DND-41 (cell line): ENCODE measurements at regions not wholly inside any gene's neighbourhood (a gene's known extent, or its start where the extent isn't known, plus 50 kb on each side); places are given as distances from the start of the nearest gene placed in this dataset.

Source experiments
- ATAC-seq: fragments of 200-7000 bp; cut with Tn5 transposase; 3 replicates; pipeline ENCODE4 v1.9.1; 2021; ENCODE audit warnings: low read depth; ENCODE audit not compliant: insufficient read depth
- DNase-seq: peaks from one replicate; pipeline ENCODE4 v3.0.0-alpha.2; 2020
- H2AFZ ChIP-seq: 2 replicates; pipeline ENCODE4 v1.6.0; 2012; ENCODE audit warnings: low read depth, low read length
- H3K27ac ChIP-seq: 2 replicates; pipeline ENCODE4 v1.5.1; 2012; ENCODE audit warnings: low read length, inconsistent platforms
- H3K27me3 ChIP-seq: fragments of 200-600 bp; sonication (generic); 2 replicates; pipeline ENCODE4 v1.6.0; 2012; ENCODE audit warnings: low read length, mild to moderate bottlenecking, inconsistent platforms; ENCODE audit not compliant: insufficient read depth, poor library complexity
- H3K36me3 ChIP-seq: 2 replicates; pipeline ENCODE4 v1.5.1; 2012; ENCODE audit warnings: low read length, inconsistent platforms; ENCODE audit not compliant: insufficient read depth
- H3K4me1 ChIP-seq: 2 replicates; pipeline ENCODE4 v1.5.1; 2012; ENCODE audit warnings: mild to moderate bottlenecking, low read length; ENCODE audit not compliant: insufficient read depth
- H3K4me2 ChIP-seq: 2 replicates; pipeline ENCODE4 v1.6.0; 2012; ENCODE audit warnings: mild to moderate bottlenecking, moderate library complexity, low read length, inconsistent platforms; ENCODE audit not compliant: insufficient read depth
- H3K4me3 ChIP-seq, 2 experiments: fragments of 200-600 bp in 1 of 2; shearing (Covaris generic) in 1 of 2; 2 replicates each; pipeline ENCODE4 v1.5.1; 2012 to 2016; ENCODE audit warnings: inconsistent platforms in 2 of 2, low read length in 2 of 2, mild to moderate bottlenecking in 2 of 2, low read depth in 1 of 2, moderate library complexity in 1 of 2
- H3K79me2 ChIP-seq: 2 replicates; pipeline ENCODE4 v1.6.0; 2012; ENCODE audit warnings: low read length, inconsistent platforms; ENCODE audit not compliant: insufficient read depth
- H3K9ac ChIP-seq: 2 replicates; pipeline ENCODE4 v1.6.0; 2012; ENCODE audit warnings: low read depth, mild to moderate bottlenecking, inconsistent platforms, low read length, moderate library complexity
- H3K9me3 ChIP-seq: 2 replicates; pipeline ENCODE4 v1.5.1; 2012; ENCODE audit warnings: low read length, moderate library complexity, mild to moderate bottlenecking, inconsistent platforms; ENCODE audit not compliant: insufficient read depth, severe bottlenecking
- H4K20me1 ChIP-seq: 2 replicates; pipeline ENCODE4 v1.6.0; 2012; ENCODE audit warnings: low read length; ENCODE audit not compliant: insufficient read depth
- EZH2 ChIP-seq: IDR thresholded peaks from 3 replicates; pipeline ENCODE4 v1.6.1; 2012; ENCODE audit warnings: borderline replicate concordance, low read depth, mild to moderate bottlenecking, moderate library complexity, low read length, inconsistent platforms; ENCODE audit not compliant: severe bottlenecking
- TF ChIP-seq, protein P1 (sequence below): IDR thresholded peaks from 2 replicates; pipeline ENCODE4 v1.5.1; 2012; ENCODE audit warnings: borderline replicate concordance, low read length, moderate library complexity, mild to moderate bottlenecking; ENCODE audit not compliant: poor library complexity, severe bottlenecking; ENCODE audit errors: extremely low read depth

DNA sequence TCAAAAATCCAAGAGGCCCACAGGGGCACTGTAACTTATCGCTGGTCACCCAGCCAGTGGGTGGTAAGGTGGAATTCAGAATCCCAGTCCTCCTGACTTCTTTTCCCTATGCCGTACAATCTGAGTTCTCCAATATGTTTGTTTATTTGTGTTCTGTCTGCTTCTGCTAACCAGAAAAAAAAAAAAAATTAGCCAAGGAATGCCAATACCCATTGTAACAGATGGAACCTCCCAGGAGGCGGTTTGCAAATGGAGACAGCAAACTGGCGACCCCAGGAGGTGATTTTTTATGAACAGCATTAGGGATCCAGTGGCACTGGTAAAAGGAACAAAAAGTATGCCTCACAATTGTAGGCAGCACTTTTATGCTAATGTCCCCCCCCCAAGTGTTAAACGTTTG, 189.0 kb upstream of the FGGY start:
- TF ChIP-seq, protein P1, sequence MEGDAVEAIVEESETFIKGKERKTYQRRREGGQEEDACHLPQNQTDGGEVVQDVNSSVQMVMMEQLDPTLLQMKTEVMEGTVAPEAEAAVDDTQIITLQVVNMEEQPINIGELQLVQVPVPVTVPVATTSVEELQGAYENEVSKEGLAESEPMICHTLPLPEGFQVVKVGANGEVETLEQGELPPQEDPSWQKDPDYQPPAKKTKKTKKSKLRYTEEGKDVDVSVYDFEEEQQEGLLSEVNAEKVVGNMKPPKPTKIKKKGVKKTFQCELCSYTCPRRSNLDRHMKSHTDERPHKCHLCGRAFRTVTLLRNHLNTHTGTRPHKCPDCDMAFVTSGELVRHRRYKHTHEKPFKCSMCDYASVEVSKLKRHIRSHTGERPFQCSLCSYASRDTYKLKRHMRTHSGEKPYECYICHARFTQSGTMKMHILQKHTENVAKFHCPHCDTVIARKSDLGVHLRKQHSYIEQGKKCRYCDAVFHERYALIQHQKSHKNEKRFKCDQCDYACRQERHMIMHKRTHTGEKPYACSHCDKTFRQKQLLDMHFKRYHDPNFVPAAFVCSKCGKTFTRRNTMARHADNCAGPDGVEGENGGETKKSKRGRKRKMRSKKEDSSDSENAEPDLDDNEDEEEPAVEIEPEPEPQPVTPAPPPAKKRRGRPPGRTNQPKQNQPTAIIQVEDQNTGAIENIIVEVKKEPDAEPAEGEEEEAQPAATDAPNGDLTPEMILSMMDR: no peak
- no peak for TF ChIP-seq EZH2
- ATAC-seq (no peak), DNase-seq (no peak)
- Histone ChIP-seq H3K36me3 (no peaks in the 10 kb centered on the region), H3K4me2 (no peak overlapping the region), H3K4me3 (no peak overlapping the region), H4K20me1 (no peaks in the 10 kb centered on the region), H3K27me3 (no peaks in the 10 kb centered on the region), H3K27ac (no peak overlapping the region), H3K9ac (no peak overlapping the region), H3K79me2 (no peaks in the 10 kb centered on the region), H3K4me1 (no peaks in the 10 kb centered on the region), H3K9me3 (no peaks in the 10 kb centered on the region), H2AFZ (no peak overlapping the region)

DNA sequence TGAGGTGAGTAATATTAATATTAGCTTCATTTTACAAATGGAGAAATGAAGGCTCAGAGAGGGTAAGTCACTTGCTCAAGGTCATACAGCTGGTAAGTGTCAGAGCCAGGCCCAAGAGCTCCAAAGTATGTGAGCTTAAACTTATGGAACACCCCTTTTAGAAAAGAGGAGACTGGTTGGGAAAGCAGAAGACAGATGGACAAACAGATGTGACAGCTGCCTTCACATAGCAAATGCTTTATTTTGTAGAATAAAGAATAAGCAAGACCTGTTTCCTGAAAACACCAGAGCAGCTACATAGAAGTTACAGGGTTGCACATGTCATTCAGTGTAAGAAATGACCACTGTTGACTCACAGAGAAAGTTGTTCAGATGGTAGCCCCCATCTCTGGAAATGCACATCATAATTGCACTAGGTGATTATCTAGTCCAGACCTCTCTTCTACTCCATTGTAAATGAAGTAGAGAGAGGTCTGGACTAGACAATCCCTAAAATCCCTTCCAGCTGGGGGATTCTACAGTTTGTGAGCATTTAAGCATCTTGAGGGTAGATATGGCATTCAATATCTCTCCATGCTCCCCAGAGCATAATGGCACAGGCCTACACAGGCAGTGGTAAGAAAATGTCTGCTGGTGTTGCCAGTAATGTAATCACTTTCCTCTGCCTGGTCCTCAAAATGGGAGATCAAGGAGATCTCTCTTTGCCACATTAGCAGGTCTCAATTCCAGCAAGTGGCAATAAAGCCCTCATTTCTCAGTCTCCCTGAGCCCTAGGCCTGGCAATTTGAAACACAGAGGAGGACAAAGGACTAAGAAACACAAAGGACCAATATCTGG, 188.2 kb upstream of the FGGY start:
- Histone ChIP-seq H3K27ac (no peak overlapping the region), H3K4me1 (no peaks in the 10 kb centered on the region), H4K20me1 (no peaks in the 10 kb centered on the region), H3K9ac (no peak overlapping the region), H3K79me2 (no peaks in the 10 kb centered on the region), H3K4me2 (no peak overlapping the region), H3K9me3 (no peaks in the 10 kb centered on the region), H3K36me3 (no peaks in the 10 kb centered on the region), H3K27me3 (no peaks in the 10 kb centered on the region), H2AFZ (peak overlapping the region; percentile 15; the same call in 1 of the 2 replicates), H3K4me3 (no peak overlapping the region)
- ATAC-seq (no peak), DNase-seq (no peak)
- TF ChIP-seq, protein P1: no peak
- no peak for TF ChIP-seq EZH2

DNA sequence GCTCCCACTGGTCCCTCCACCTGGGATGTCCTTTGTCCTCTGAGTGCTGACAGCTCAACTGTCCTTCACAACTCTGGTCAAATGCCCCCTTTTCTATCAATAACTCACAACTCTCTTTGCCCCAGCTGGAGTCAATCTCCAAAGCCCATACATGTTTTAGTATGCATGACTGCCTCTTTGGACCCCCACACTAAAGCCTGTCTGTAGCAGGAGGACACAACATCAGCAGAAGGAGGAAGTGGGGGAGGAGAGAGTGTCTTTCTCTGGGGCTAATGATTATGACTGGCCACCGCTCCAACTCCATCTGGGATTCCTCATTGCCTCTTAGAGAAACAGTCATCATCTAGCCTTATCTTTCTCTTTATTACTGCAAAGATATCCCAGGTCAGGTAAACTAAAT, 186.6 kb upstream of the FGGY start:
- no peaks in the 10 kb centered on the region for H3K79me2 ChIP-seq

More for the DNA sequence above, 186.6 kb upstream of the FGGY start:
- Histone ChIP-seq H3K27ac (no peak overlapping the region), H3K36me3 (no peaks in the 10 kb centered on the region), H3K4me1 (no peaks in the 10 kb centered on the region), H3K9ac (no peak overlapping the region), H3K4me2 (no peak overlapping the region), H4K20me1 (no peaks in the 10 kb centered on the region), H3K27me3 (no peaks in the 10 kb centered on the region), H3K4me3 (no peak overlapping the region), H2AFZ (no peak overlapping the region), H3K9me3 (no peaks in the 10 kb centered on the region)
- TF ChIP-seq, protein P1: no peak
- no peak for TF ChIP-seq EZH2
- no peak for DNase-seq
- ATAC-seq: no peak
